ENCODE measurements at regions not wholly inside any gene's neighbourhood (a gene's known extent, or its start where the extent isn't known, plus 50 kb on each side); places are given as distances from the start of the nearest gene placed in this dataset.

DNA sequence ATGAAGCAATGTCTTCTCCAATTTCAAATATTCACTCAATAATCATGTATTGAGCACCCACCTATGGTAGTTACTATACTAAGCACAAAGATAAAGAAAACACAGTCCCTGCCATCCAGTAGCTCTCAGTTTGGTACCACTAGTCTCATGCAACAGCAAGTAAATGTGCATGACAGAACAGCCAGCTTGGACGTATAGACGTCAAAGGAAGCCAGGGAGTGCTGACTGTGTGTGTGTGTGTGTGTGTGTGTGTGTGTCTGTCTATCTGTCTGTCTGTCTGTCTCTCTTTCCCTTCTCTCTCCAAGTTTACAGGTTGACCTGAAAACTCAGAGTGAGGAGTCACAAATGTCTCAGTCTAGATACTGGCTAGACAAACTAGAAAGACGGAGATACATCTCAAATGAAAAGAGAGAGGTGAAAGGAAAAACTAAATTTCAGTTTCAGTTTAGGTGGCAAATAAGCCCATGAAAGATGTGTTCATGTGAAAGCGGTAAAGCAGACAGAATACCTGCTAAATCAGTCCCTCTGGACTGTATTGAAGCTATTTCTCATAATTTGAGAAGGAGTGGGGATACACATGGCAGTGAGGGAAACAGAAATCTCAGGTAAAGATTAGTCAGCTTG lies 141.1 kb upstream of the PTPRG start:
- TF ChIP-seq POLR2A (IDR thresholded peaks at IDR 0.05) (no peak), POLR2AphosphoS5 (IDR thresholded peaks at IDR 0.05) (no peak)
- TF ChIP-seq, protein P1, sequence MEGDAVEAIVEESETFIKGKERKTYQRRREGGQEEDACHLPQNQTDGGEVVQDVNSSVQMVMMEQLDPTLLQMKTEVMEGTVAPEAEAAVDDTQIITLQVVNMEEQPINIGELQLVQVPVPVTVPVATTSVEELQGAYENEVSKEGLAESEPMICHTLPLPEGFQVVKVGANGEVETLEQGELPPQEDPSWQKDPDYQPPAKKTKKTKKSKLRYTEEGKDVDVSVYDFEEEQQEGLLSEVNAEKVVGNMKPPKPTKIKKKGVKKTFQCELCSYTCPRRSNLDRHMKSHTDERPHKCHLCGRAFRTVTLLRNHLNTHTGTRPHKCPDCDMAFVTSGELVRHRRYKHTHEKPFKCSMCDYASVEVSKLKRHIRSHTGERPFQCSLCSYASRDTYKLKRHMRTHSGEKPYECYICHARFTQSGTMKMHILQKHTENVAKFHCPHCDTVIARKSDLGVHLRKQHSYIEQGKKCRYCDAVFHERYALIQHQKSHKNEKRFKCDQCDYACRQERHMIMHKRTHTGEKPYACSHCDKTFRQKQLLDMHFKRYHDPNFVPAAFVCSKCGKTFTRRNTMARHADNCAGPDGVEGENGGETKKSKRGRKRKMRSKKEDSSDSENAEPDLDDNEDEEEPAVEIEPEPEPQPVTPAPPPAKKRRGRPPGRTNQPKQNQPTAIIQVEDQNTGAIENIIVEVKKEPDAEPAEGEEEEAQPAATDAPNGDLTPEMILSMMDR (IDR thresholded peaks at IDR 0.05), result no peak

Data from upper lobe of left lung (tissue), 4 donors.